HepG2 (cell line): ENCODE measurements at regions not wholly inside any gene's neighbourhood (a gene's known extent, or its start where the extent isn't known, plus 50 kb on each side); places are given as distances from the start of the nearest gene placed in this dataset.

ENCODE experiments used
- ATAC-seq: fragments of 200-7000 bp; cut with Tn5 transposase; 3 replicates; pipeline ENCODE4 v1.9.1; 2020; ENCODE audit warnings: mild to moderate bottlenecking, moderate library complexity
- BruUV-seq: library from RNA; stranded (reverse); fragments of 400-500 nt; replicated peaks from 2 replicates; lab custom pipeline; 2021; lab: Mats Ljungman, UMichigan
- CTCF ChIA-PET: fragments of 300-600 bp; formaldehyde crosslinking; extraction: SDS; loops from one replicate; lab custom pipeline; 2021; ENCODE audit warnings: low total read pairs, inconsistent platforms, low intra/inter-chr PET ratio; lab: Yijun Ruan, JAX
- POLR2A ChIA-PET: fragments of 350-600 bp; sonication (Branson Sonifier 250); formaldehyde crosslinking; loops from one replicate; lab custom pipeline; 2020; ENCODE audit warnings: antibody characterized with exemption, inconsistent platforms; lab: Yijun Ruan, JAX
- DNase-seq: peaks from one replicate; pipeline ENCODE4 v3.0.0-alpha.2; 2015; ENCODE audit warnings: low spot score
- FAIRE-seq: peaks from 3 replicates; lab custom pipeline; 2011; peaks lifted over from hg19 to GRCh38; lab: Jason Lieb, UNC
- H2AFZ ChIP-seq: one replicate; pipeline ENCODE4 v1.6.1; 2011; ENCODE audit warnings: low read length, inconsistent platforms
- H3K27ac ChIP-seq: fragments of 300-600 bp; 3 replicates; pipeline ENCODE4 v1.8.0; 2011; ENCODE audit warnings: mixed run types, mild to moderate bottlenecking, mixed read lengths, low read length, inconsistent platforms; ENCODE audit not compliant: insufficient read depth; ENCODE audit errors: extremely low read length
- H3K27me3 ChIP-seq, 2 experiments: fragments of 200-600 bp in 1 of 2; 2 replicates in 1 of 2; 3 replicates in 1 of 2; pipeline versions ENCODE4 v1.6.0 to v1.8.0; 2011; ENCODE audit warnings: low read length in 2 of 2, mild to moderate bottlenecking in 2 of 2, moderate library complexity in 2 of 2, inconsistent platforms in 1 of 2; ENCODE audit not compliant: insufficient read depth in 2 of 2, control insufficient read depth in 1 of 2
- H3K36me3 ChIP-seq, 2 experiments: fragments of 200-600 bp in 1 of 2; replicated peaks in 1 of 2; 2 replicates in 1 of 2; 3 replicates in 1 of 2; pipeline versions ENCODE4 v1.5.1 to v1.8.0; 2011; ENCODE audit warnings: low read length in 2 of 2, inconsistent platforms in 1 of 2; ENCODE audit not compliant: insufficient read depth in 2 of 2, control insufficient read depth in 1 of 2
- H3K4me1 ChIP-seq: 2 replicates; pipeline ENCODE4 v1.5.1; 2012; ENCODE audit warnings: low read length, inconsistent platforms; ENCODE audit not compliant: insufficient read depth
- H3K4me2 ChIP-seq: 2 replicates; pipeline ENCODE4 v1.6.0; 2011; ENCODE audit warnings: low read depth, low read length, inconsistent platforms
- H3K4me3 ChIP-seq, 3 experiments: fragments of 200-600 bp in 1 of 3; sonication (generic), shearing (Covaris generic) in 1 of 3; replicated peaks in 1 of 3; 2 replicates each; pipeline ENCODE4 v1.5.1; 2011 to 2016; ENCODE audit warnings: low read length in 3 of 3, inconsistent platforms in 2 of 3, low read depth in 2 of 3, mild to moderate bottlenecking in 2 of 3, control low read depth in 1 of 3, mixed read lengths in 1 of 3; ENCODE audit not compliant: insufficient read depth in 1 of 3
- H3K79me2 ChIP-seq: one replicate; pipeline ENCODE4 v1.6.1; 2011; ENCODE audit warnings: low read length, inconsistent platforms; ENCODE audit not compliant: insufficient read depth
- H3K9ac ChIP-seq: 2 replicates; pipeline ENCODE4 v1.6.0; 2011; ENCODE audit warnings: mild to moderate bottlenecking, low read depth, low read length, inconsistent platforms; ENCODE audit not compliant: insufficient read depth
- H3K9me3 ChIP-seq: 2 replicates; pipeline ENCODE4 v1.5.1; 2012; ENCODE audit warnings: mild to moderate bottlenecking, low read length
- H4K20me1 ChIP-seq: 2 replicates; pipeline ENCODE4 v1.6.0; 2011; ENCODE audit warnings: inconsistent platforms, mild to moderate bottlenecking, low read length, moderate library complexity; ENCODE audit not compliant: insufficient read depth
- KIAA2018 ChIP-seq: sonication (generic); formaldehyde crosslinking; IDR thresholded peaks from 2 replicates; pipeline ENCODE4 v1.5.0; 2020; ENCODE audit warnings: mild to moderate bottlenecking, missing genetic modification reagents, borderline replicate concordance
- ZNF138 ChIP-seq: sonication (generic); formaldehyde crosslinking; IDR thresholded peaks from 2 replicates; pipeline ENCODE4 v1.5.0; 2020; ENCODE audit warnings: mild to moderate bottlenecking, low read depth, missing genetic modification reagents
- ZNF354B ChIP-seq: sonication (generic); formaldehyde crosslinking; IDR thresholded peaks from 2 replicates; pipeline ENCODE4 v1.8.0; 2022; ENCODE audit warnings: mild to moderate bottlenecking, missing genetic modification reagents
- WGBS: methylation state at CpG from one replicate; pipeline ENCODE4 v1.1.6; 2017; ENCODE audit warnings: low lambda C conversion rate; 5-methylcytosine and 5-hydroxymethylcytosine counted together
- in situ Hi-C: cut with HindIII; loops from 2 replicates; pipeline ENCODE4 v1.10.0; 2017; ENCODE audit warnings: low pct_unique_long_range_greater_than_20kb; ENCODE audit not compliant: extremely low pct_ligation_motif_present
- intact Hi-C: fragments of 100-400 bp; cut with micrococcal nuclease; formaldehyde crosslinking; loops from one replicate; pipeline ENCODE4 v1.10.0; 2022; ENCODE audit not compliant: unreplicated experiment

GRCh38 chr4:34920032-34920431 is 1324.3 kb downstream of the ARAP2 start:
- POLR2A ChIA-PET, result no interaction called here
- ATAC-seq, result no peak
- WGBS, result 50% methylated on average over 2 of the region's 2 CpGs
- Histone ChIP-seq H3K4me2 (no peak overlapping the region), H3K4me3 (no peak overlapping the region), H3K9me3 (no peaks in the 10 kb centered on the region), H2AFZ (no peak overlapping the region), H3K9ac (no peak overlapping the region), H3K27ac (no peak overlapping the region), H4K20me1 (no peaks in the 10 kb centered on the region), H3K4me1 (no peaks in the 10 kb centered on the region), H3K36me3 (no peaks in the 10 kb centered on the region), H3K27me3 (no peaks in the 10 kb centered on the region), H3K79me2 (no peaks in the 10 kb centered on the region)
- DNase-seq, result no peak
- BruUV-seq, result no TSS peak
- CTCF ChIA-PET, result no interaction called here
- intact Hi-C loops (no loop called here), in situ Hi-C loops (no loop called here)
- no peak for FAIRE-seq
- TF ChIP-seq ZNF354B (no peak), ZNF138 (no peak), KIAA2018 (CRISPR knock-in tag) (no peak)
